Motor neuron (in vitro differentiated cells): ENCODE measurements at regions not wholly inside any gene's neighbourhood (a gene's known extent, or its start where the extent isn't known, plus 50 kb on each side); places are given as distances from the start of the nearest gene placed in this dataset.
A peak's percentile ranks its signal among the peaks of the same experiment; 100 is the strongest.

Experiments used
- ATAC-seq, 8 experiments: fragments of 200-7000 bp; cut with Tn5 transposase; replicated peaks in 6 of 8; 2 replicates each; pipeline ENCODE4 v1.8.0; 2021; ENCODE audit warnings: mild to moderate bottlenecking in 8 of 8, moderate library complexity in 8 of 8
- H3K27ac ChIP-seq, 2 donors: fragments of 250-450 bp; sonication (Bioruptor Pico); 2 replicates each; pipeline ENCODE4 v1.9.0; 2021; ENCODE audit warnings: antibody characterized with exemption in 2 of 2, mild to moderate bottlenecking in 2 of 2, moderate library complexity in 1 of 2
- H3K4me1 ChIP-seq, 2 donors: fragments of 250-450 bp; sonication (Bioruptor Pico); replicated peaks in 1 of 2; 2 replicates each; pipeline ENCODE4 v1.6.1; 2021; ENCODE audit warnings: antibody characterized with exemption in 2 of 2, mild to moderate bottlenecking in 2 of 2, moderate library complexity in 1 of 2
- H3K4me3 ChIP-seq, 5 donors: fragments of 250-450 bp; sonication (Bioruptor Pico); 2 replicates each; pipeline ENCODE4 v1.9.0; 2021; ENCODE audit warnings: antibody characterized with exemption in 5 of 5, mild to moderate bottlenecking in 5 of 5, moderate library complexity in 4 of 5
- WGBS, 10 experiments: fragments of 450-650 bp; shearing (Covaris generic); methylation state at CpG; one replicate each; pipeline ENCODE4 v1.0.0; 2022; 5-methylcytosine and 5-hydroxymethylcytosine counted together
- in situ Hi-C, 9 experiments: fragments of 400-800 bp; cut with MboI; loops; one replicate each; pipeline ENCODE4 v1.15.0; 2021; ENCODE audit warnings: low sequenced_read_pairs in 9 of 9, low pct_unique_long_range_greater_than_20kb in 2 of 9; ENCODE audit not compliant: unreplicated experiment in 9 of 9

GRCh38 chr1:229220163-229220846, 50.6 kb upstream of the RAB4A start:
- no peak overlapping the region for H3K27ac ChIP-seq
- ATAC-seq: no peak
- 78 to 100% (median 100%) methylated on average over 1 of the region's 1 CpG for WGBS, 10 experiments
- no peak overlapping the region for H3K4me3 ChIP-seq
- in situ Hi-C loops: loop anchor here in 1 of 9 experiments (10.0 kb wide), 1 partner anchor 486 kb away; the partner anchor contains the start of gene RHOU
- peaks cover 16 to 24% of the 10 kb centered on the region in 2 donors for H3K4me1 ChIP-seq

DNA sequence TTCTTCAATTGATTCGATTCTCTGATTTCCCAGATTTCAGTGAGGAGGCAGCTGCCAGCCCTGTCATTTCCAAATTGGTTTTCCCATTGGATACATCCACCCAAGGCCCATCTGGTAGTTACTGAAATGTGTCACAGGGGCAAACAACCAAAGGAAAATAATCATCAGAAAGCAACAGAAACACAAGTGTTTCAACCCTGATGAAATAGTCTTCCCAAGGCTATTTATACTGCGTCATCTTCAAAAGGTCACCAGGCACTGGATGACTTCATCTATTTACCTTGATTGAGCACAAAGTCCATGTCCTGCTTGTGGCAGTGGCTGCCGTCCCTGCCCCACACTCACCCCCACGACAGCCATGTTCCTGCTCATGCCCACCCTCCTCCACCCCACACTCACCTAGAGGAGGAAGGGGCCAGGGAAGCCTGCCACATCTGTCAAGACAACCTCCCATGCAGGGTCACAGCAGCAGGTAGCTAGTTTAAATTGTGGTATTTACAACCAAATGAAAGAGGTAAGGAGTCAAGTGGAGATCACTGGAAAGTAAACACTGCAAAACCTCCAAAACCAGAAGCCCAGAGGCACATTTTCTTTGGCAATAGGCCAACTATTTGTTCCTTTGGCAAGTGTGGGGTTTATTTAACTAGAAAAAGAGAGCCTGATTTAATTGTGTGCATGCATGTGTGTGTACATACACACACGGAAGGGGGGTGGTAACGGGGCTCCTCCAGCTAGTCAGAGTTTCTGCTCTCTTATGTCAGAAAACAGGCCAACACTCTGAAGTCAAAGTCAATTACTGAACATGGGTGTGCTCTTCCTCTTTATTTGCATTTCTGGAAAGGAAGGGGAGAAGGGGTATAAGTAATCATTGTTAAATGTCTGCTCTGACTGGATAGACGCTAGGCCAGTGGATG, 49.5 kb upstream of the RAB4A start:
- in situ Hi-C loops: loop anchor here in 1 of 9 experiments (10.0 kb wide), 1 partner anchor 487 kb away; the partner anchor contains the start of gene RHOU
- no peak overlapping the region for H3K4me3 ChIP-seq
- WGBS, 10 experiments: 38 to 88% (median 71%) methylated on average over 1 to 6 of the region's 7 CpGs
- H3K4me1 ChIP-seq: peaks cover 16 to 24% of the 10 kb centered on the region in 2 donors
- peak; percentile 36 to 87 (median 72) for ATAC-seq
- no peak overlapping the region for H3K27ac ChIP-seq
